ENCODE measurements at regions not wholly inside any gene's neighbourhood (a gene's known extent, or its start where the extent isn't known, plus 50 kb on each side); places are given as distances from the start of the nearest gene placed in this dataset.
"Not testable (repeated sequence)": the region's sequence is repeated elsewhere in the genome, so short reads cannot be mapped to it uniquely, and the experiment has no call there.

DNA sequence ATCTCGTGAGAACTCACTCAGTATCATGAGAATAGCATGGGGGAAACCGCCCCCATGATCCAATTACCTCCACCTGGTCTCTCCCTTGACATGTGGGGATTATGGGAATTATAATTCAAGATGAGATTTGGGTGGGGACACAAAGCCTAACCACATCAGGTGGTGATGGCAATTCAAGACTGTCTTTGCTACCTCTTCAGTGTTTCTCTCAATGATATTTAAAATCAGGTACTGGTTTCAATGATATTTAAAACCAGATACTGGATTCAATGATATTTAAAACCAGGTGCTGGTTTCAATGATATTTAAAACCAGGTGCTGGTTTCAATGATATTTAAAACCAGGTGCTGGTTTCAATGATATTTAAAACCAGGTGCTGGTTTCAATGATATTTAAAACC lies 198.4 kb upstream of the EDNRB start:
- TF ChIP-seq ZSCAN22 (CRISPR knock-in tag; IDR thresholded peaks at IDR 0.05) = not testable (repeated sequence)
- TF ChIP-seq, protein P1, sequence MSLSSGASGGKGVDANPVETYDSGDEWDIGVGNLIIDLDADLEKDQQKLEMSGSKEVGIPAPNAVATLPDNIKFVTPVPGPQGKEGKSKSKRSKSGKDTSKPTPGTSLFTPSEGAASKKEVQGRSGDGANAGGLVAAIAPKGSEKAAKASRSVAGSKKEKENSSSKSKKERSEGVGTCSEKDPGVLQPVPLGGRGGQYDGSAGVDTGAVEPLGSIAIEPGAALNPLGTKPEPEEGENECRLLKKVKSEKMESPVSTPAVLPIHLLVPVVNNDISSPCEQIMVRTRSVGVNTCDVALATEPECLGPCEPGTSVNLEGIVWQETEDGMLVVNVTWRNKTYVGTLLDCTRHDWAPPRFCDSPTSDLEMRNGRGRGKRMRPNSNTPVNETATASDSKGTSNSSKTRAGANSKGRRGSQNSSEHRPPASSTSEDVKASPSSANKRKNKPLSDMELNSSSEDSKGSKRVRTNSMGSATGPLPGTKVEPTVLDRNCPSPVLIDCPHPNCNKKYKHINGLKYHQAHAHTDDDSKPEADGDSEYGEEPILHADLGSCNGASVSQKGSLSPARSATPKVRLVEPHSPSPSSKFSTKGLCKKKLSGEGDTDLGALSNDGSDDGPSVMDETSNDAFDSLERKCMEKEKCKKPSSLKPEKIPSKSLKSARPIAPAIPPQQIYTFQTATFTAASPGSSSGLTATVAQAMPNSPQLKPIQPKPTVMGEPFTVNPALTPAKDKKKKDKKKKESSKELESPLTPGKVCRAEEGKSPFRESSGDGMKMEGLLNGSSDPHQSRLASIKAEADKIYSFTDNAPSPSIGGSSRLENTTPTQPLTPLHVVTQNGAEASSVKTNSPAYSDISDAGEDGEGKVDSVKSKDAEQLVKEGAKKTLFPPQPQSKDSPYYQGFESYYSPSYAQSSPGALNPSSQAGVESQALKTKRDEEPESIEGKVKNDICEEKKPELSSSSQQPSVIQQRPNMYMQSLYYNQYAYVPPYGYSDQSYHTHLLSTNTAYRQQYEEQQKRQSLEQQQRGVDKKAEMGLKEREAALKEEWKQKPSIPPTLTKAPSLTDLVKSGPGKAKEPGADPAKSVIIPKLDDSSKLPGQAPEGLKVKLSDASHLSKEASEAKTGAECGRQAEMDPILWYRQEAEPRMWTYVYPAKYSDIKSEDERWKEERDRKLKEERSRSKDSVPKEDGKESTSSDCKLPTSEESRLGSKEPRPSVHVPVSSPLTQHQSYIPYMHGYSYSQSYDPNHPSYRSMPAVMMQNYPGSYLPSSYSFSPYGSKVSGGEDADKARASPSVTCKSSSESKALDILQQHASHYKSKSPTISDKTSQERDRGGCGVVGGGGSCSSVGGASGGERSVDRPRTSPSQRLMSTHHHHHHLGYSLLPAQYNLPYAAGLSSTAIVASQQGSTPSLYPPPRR (CRISPR knock-in tag; IDR thresholded peaks at IDR 0.05; ENCODE audit: borderline replicate concordance) = not testable (repeated sequence)
- TF ChIP-seq, protein P2, sequence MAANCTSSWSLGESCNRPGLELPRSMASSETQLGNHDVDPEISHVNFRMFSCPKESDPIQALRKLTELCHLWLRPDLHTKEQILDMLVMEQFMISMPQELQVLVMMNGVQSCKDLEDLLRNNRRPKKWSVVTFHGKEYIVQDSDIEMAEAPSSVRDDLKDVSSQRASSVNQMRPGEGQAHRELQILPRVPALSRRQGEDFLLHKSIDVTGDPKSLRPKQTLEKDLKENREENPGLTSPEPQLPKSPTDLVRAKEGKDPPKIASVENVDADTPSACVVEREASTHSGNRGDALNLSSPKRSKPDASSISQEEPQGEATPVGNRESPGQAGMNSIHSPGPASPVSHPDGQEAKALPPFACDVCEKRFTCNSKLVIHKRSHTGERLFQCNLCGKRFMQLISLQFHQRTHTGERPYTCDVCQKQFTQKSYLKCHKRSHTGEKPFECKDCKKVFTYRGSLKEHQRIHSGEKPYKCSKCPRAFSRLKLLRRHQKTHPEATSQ (CRISPR knock-in tag; IDR thresholded peaks at IDR 0.05; ENCODE audit: borderline replicate concordance) = not testable (repeated sequence)

Data from HepG2 (cell line).